ENCODE measurements at regions not wholly inside any gene's neighbourhood (a gene's known extent, or its start where the extent isn't known, plus 50 kb on each side); places are given as distances from the start of the nearest gene placed in this dataset.
"Not testable (repeated sequence)": the region's sequence is repeated elsewhere in the genome, so short reads cannot be mapped to it uniquely, and the experiment has no call there.

DNA sequence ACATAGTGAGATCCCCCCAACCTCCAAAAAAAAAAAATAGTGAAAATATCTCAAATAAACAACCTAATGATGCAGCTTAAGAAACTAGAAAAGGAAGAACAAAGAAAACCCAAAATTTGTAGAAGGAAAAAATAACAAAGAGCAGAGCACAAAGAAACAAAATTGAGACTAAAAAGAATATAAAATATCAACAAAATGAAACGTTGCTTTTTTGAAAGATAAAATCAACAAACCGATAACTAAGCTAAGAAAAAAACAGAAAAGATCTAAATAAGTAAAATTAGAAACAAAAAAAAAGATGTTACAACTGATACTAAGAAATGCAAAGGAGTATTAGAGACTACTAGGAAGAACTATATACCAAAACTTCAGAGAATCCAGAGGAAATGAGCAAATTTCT lies 139.3 kb upstream of the PALMD start:
- TF ChIP-seq, protein P1, sequence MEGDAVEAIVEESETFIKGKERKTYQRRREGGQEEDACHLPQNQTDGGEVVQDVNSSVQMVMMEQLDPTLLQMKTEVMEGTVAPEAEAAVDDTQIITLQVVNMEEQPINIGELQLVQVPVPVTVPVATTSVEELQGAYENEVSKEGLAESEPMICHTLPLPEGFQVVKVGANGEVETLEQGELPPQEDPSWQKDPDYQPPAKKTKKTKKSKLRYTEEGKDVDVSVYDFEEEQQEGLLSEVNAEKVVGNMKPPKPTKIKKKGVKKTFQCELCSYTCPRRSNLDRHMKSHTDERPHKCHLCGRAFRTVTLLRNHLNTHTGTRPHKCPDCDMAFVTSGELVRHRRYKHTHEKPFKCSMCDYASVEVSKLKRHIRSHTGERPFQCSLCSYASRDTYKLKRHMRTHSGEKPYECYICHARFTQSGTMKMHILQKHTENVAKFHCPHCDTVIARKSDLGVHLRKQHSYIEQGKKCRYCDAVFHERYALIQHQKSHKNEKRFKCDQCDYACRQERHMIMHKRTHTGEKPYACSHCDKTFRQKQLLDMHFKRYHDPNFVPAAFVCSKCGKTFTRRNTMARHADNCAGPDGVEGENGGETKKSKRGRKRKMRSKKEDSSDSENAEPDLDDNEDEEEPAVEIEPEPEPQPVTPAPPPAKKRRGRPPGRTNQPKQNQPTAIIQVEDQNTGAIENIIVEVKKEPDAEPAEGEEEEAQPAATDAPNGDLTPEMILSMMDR (IDR thresholded peaks at IDR 0.05), result no peak
- no peaks in the 10 kb centered on the region for H3K36me3 ChIP-seq
- ATAC-seq (no peak), DNase-seq (no peak)
- no peaks in the 10 kb centered on the region for H3K27me3 ChIP-seq
- intact Hi-C loops (cut with DNase I), result no loop called here
- no peak overlapping the region for H3K4me3 ChIP-seq
- no peak overlapping the region for H3K27ac ChIP-seq
- no peaks in the 10 kb centered on the region for H3K9me3 ChIP-seq
- no peaks in the 10 kb centered on the region for H3K4me1 ChIP-seq

DNA sequence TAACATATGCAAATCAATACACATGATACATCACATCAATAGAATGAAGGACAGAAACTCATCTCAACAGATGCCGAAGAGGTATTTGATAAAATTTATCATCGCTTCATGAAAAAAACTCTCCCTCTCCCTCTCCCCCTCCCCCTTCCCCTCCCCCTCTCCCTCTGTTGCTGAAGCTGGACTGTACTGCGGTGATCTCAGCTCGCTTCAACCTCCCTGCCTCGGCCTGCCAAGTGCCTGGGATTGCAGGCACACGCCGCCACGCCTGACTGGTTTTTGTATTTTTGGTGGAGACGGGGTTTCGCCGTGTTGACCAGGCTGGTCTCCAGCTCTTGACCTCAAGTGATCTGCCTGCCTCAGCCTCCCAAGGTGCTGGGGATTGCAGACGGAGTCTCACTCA lies 138.5 kb upstream of the PALMD start:
- H3K4me1 ChIP-seq; intact Hi-C loops (cut with DNase I); DNase-seq; H3K9me3 ChIP-seq; H3K4me3 ChIP-seq; ATAC-seq; H3K27me3 ChIP-seq; H3K27ac ChIP-seq; H3K36me3 ChIP-seq: not testable (repeated sequence)

DNA sequence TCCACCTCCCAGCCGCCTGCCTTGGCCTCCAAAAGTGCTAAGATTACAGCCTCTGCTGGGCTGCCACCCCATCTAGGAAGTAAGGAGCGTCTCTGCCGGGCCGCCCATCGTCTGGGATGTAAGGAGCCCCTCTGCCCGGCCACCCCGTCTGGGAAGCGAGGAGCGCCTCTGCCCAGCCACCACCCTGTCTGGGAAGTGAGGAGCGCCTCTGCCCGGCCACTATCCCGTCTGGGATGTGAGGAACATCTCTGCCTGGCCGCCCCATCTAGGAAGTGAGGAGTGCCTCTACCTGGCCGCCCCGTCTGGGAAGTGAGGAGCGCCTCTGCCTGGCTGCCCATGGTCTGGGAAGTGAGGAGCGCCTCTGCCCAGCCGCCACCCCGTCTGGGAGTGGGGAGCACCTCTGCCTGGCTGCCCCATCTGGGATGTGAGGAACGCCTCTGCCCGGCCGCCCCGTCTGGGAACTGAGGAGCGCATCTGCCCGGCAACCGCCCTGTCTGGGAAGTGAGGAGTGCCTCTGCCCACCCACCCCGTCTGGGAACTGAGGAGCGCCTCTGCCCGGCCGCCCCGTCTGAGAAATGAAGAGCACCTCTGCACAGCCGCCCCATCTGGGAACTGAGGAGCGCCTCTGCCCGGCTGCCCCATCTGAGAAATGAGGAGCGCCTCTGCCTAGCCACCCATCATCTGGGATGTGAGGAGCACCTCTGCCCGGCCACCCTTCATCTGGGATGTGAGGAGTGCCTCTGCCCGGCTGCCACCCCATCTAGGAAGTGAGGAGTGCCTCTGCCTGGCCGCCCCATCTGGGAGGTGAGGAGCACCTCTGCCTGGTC lies 137.8 kb upstream of the PALMD start:
- Histone ChIP-seq H3K36me3 (no peaks in the 10 kb centered on the region), H3K4me1 (no peaks in the 10 kb centered on the region), H3K27me3 (no peaks in the 10 kb centered on the region), H3K9me3 (no peaks in the 10 kb centered on the region), H3K4me3 (no peak overlapping the region), H3K27ac (no peak overlapping the region)
- intact Hi-C loops (cut with DNase I), result no loop called here
- TF ChIP-seq, protein P1 (IDR thresholded peaks at IDR 0.05), result no peak
- ATAC-seq (no peak), DNase-seq (peak in 1 of 4 donors; percentile 73)

DNA sequence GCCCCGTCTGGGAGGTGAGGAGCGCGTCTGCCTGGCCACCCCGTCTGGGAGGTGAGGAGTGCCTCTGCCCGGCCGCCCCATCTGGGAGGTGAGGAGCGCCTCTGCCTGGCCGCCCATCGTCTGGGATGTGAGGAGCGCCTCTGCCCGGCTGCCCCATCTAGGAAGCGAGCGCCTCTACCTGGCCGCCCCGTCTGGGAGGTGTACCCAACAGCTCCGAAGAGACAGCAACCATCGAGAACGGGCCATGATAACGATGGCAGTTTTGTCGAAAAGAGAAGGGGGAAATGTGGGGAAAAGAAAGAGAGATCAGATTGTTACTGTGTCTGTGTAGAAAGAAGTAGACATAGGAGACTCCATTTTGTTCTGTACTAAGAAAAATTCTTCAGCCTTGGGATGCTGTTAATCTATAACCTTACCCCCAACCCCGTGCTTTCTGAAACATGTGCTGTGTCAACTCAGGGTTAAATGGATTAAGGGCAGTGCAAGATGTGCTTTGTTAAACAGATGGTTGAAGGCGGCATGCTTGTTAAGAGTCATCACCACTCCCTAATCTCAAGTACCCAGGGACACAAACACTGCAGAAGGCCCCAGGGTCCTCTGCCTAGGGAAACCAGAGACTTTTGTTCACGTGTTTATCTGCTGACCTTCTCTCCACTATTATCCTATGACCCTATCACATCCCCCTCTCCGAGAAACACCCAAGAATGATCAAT lies 137.0 kb upstream of the PALMD start:
- H3K36me3 ChIP-seq; H3K9me3 ChIP-seq; ATAC-seq; H3K27ac ChIP-seq; H3K4me1 ChIP-seq; H3K4me3 ChIP-seq; intact Hi-C loops (cut with DNase I); H3K27me3 ChIP-seq: not testable (repeated sequence)
- DNase-seq, result peak in 1 of 4 donors; percentile 62

DNA sequence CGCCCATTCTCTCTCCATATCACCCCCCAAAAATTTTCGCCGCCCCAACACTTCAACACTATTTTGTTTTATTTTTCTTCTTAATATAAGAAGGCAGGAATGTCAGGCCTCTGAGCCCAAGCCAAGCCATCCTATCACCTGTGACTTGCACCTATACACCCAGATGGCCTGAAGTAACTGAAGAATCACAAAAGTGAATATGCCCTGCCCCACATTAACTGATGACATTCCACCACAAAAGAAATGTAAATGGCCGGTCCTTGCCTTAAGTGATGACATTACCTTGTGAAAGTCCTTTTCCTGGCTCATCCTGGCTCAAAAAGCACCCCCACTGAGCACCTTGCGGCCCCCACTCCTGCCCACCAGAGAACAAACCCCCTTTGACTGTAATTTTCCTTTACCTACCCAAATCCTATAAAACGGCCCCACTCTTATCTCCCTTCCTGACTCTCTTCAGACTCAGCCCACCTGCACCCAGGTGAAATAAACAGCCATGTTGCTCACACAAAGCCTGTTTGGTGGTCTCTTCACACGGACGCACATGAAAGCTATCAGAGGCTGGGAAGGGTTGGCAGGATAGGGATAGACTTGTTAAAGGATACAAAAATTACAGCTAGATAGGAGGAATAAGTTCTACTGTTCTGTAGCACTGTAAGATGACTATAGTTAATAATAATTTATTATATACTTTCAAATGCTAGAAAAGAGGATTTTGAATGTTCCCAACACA lies 130.9 kb upstream of the PALMD start:
- H3K4me3 ChIP-seq; H3K27ac ChIP-seq; H3K27me3 ChIP-seq; H3K36me3 ChIP-seq; H3K9me3 ChIP-seq; ATAC-seq; H3K4me1 ChIP-seq; intact Hi-C loops (cut with DNase I); DNase-seq: not testable (repeated sequence)

DNA sequence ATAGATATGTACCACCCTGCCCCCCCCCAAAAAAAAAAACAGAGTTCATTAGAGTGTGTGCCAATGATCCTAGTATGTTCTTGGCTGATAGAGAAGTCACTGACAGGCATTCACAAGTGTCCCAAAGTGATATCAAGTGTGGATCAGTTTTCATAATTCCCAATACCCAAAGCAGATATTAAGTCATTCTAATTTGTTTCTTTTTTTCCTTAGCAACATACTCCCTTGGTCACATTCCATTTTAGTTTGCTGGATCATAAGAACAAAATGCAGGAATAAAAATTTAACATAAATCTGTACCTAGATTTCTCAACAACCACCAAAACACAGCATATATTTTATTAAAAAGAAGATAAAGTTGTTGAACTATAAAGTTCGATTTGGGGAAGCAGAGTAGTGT lies 129.8 kb upstream of the PALMD start:
- TF ChIP-seq, protein P1 (IDR thresholded peaks at IDR 0.05), result no peak
- no peak overlapping the region for H3K27ac ChIP-seq
- intact Hi-C loops (cut with DNase I), result no loop called here
- no peaks in the 10 kb centered on the region for H3K4me1 ChIP-seq
- ATAC-seq (no peak), DNase-seq (no peak)
- no peak overlapping the region for H3K4me3 ChIP-seq
- H3K27me3 ChIP-seq, result no peaks in the 10 kb centered on the region
- H3K36me3 ChIP-seq, result no peaks in the 10 kb centered on the region
- no peaks in the 10 kb centered on the region for H3K9me3 ChIP-seq

All from left lung (tissue), 4 donors.